Lower lobe of right lung (tissue), 2 donors: ENCODE measurements at regions not wholly inside any gene's neighbourhood (a gene's known extent, or its start where the extent isn't known, plus 50 kb on each side); places are given as distances from the start of the nearest gene placed in this dataset.

Experiments
- ATAC-seq, 2 donors: fragments of 200-7000 bp; cut with Tn5 transposase; one replicate each; pipeline ENCODE4 v1.9.1; 2020 to 2022; ENCODE audit warnings: mild to moderate bottlenecking in 2 of 2, moderate library complexity in 2 of 2
- DNase-seq: peaks from one replicate; pipeline ENCODE4 v3.0.0-alpha.2; 2020
- H3K27ac ChIP-seq: fragments of 200-600 bp; one replicate; pipeline ENCODE4 v1.8.0; 2022
- H3K27me3 ChIP-seq: fragments of 200-600 bp; one replicate; pipeline ENCODE4 v1.8.0; 2022; ENCODE audit warnings: low read depth
- H3K36me3 ChIP-seq: fragments of 200-600 bp; one replicate; pipeline ENCODE4 v1.8.0; 2022; ENCODE audit warnings: mild to moderate bottlenecking
- H3K4me1 ChIP-seq: fragments of 200-600 bp; one replicate; pipeline ENCODE4 v1.8.0; 2022
- H3K4me3 ChIP-seq: fragments of 200-600 bp; one replicate; pipeline ENCODE4 v1.8.0; 2022; ENCODE audit warnings: mild to moderate bottlenecking
- H3K9me3 ChIP-seq: fragments of 200-600 bp; one replicate; pipeline ENCODE4 v1.8.0; 2022
- intact Hi-C: fragments of 100-400 bp; cut with DNase I; formaldehyde crosslinking; loops from one replicate; pipeline ENCODE4 v1.11.0; 2022
- TF ChIP-seq, protein P1 (sequence below): fragments of 200-600 bp; IDR thresholded peaks from one replicate; pipeline ENCODE4 v1.8.0; 2022; ENCODE audit warnings: antibody characterized with exemption, mild to moderate bottlenecking
- donor health status: DM: no; HTN: yes; CAD: no; lungs with severe emphysema.

DNA sequence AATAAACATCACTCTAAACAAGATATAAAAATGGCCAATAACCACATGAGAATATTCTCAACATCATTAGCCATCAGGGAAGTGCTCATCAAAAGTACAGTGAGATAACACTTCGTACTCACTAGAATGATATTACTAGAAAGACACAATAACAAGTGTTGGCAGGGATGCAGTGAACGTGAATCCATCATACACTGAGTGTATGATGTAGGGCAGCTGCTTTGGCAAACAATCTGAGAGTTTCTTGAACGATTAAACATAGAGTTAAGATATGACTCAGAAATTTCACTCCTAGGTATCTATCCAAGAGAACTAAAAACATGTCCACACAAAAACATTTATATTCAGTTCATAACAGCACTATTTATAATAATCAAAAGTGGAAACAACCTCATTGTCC is 368.9 kb downstream of the PID1 start:
- intact Hi-C loops, result no loop called here
- H3K27ac ChIP-seq, result no peak overlapping the region
- no peaks in the 10 kb centered on the region for H3K9me3 ChIP-seq
- no peaks in the 10 kb centered on the region for H3K27me3 ChIP-seq
- no peaks in the 10 kb centered on the region for H3K36me3 ChIP-seq
- DNase-seq (no peak), ATAC-seq (no peak)
- no peaks in the 10 kb centered on the region for H3K4me1 ChIP-seq
- TF ChIP-seq, protein P1, sequence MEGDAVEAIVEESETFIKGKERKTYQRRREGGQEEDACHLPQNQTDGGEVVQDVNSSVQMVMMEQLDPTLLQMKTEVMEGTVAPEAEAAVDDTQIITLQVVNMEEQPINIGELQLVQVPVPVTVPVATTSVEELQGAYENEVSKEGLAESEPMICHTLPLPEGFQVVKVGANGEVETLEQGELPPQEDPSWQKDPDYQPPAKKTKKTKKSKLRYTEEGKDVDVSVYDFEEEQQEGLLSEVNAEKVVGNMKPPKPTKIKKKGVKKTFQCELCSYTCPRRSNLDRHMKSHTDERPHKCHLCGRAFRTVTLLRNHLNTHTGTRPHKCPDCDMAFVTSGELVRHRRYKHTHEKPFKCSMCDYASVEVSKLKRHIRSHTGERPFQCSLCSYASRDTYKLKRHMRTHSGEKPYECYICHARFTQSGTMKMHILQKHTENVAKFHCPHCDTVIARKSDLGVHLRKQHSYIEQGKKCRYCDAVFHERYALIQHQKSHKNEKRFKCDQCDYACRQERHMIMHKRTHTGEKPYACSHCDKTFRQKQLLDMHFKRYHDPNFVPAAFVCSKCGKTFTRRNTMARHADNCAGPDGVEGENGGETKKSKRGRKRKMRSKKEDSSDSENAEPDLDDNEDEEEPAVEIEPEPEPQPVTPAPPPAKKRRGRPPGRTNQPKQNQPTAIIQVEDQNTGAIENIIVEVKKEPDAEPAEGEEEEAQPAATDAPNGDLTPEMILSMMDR, result no peak
- no peak overlapping the region for H3K4me3 ChIP-seq

DNA sequence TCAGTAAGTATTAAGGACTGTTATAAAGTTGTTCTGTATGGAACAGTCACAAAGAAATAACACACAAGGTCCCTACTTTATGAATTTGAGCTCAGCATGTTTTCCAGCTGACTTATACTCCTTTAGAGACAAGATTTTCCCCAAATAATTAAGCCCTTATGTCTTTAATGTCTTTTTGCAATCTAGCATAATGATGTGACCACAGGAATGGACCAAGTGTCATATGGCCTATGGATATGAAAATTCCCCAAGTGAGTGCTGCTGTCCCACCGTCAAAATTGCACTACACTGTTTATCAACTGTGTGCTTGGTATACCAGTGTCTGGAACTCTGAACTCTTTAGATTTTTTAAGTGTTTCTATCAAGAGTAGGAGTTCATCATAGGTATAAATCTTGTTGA is 369.6 kb downstream of the PID1 start:
- Histone ChIP-seq H3K27ac (no peak overlapping the region), H3K4me3 (no peak overlapping the region), H3K36me3 (no peaks in the 10 kb centered on the region), H3K9me3 (no peaks in the 10 kb centered on the region), H3K4me1 (no peaks in the 10 kb centered on the region), H3K27me3 (no peaks in the 10 kb centered on the region)
- no peak for DNase-seq
- no peak for ATAC-seq
- intact Hi-C loops, result no loop called here
- TF ChIP-seq, protein P1, result no peak

DNA sequence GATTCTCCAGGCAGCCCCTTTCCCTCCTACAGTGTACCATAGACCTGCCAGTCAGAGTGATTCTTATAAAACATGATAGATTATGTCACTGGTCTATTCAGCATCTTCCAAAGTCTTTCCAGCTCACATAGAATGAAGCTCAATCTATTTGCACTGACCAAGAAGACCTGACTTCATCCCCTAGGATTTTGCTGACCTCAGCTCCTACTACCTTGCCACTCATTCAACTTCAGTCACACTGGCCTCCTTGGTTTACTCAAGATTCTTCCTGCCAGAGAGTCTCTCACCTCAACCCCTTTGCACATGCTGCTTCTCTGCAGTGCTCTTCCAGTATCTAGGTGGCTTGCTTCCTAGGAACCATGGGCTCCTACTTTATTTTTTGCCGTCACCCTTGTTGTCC is 392.9 kb downstream of the PID1 start:
- no peak overlapping the region for H3K4me3 ChIP-seq
- no peak overlapping the region for H3K27ac ChIP-seq
- H3K9me3 ChIP-seq, result peaks cover 4% of the 10 kb centered on the region
- H3K36me3 ChIP-seq, result no peaks in the 10 kb centered on the region
- intact Hi-C loops, result no loop called here
- TF ChIP-seq, protein P1, result no peak
- no peak for DNase-seq
- no peak for ATAC-seq
- no peaks in the 10 kb centered on the region for H3K4me1 ChIP-seq
- no peaks in the 10 kb centered on the region for H3K27me3 ChIP-seq

DNA sequence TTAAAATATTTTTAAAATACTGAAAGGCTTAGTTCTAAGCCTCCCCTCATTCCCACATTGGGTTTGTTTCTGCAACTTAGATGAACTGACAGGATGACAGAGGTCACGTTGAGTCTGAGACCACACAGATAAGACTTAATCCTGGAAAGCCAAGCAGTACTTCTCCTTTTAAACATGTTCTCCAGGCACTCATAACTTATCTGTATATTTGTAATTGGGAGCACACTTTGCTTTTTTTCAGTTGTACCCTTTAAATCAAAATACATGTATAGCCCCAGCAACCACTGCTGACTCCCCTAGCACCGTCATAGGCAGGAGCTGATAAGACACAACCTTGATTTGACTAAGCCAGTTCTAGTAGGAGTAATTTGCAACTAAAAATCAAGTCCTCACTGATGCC is 394.8 kb downstream of the PID1 start:
- H3K4me1 ChIP-seq, result no peaks in the 10 kb centered on the region
- H3K27ac ChIP-seq, result no peak overlapping the region
- H3K27me3 ChIP-seq, result no peaks in the 10 kb centered on the region
- no peaks in the 10 kb centered on the region for H3K36me3 ChIP-seq
- no peak for DNase-seq
- no peak for ATAC-seq
- peaks cover 4% of the 10 kb centered on the region for H3K9me3 ChIP-seq
- no peak overlapping the region for H3K4me3 ChIP-seq
- intact Hi-C loops, result no loop called here
- TF ChIP-seq, protein P1, result no peak

DNA sequence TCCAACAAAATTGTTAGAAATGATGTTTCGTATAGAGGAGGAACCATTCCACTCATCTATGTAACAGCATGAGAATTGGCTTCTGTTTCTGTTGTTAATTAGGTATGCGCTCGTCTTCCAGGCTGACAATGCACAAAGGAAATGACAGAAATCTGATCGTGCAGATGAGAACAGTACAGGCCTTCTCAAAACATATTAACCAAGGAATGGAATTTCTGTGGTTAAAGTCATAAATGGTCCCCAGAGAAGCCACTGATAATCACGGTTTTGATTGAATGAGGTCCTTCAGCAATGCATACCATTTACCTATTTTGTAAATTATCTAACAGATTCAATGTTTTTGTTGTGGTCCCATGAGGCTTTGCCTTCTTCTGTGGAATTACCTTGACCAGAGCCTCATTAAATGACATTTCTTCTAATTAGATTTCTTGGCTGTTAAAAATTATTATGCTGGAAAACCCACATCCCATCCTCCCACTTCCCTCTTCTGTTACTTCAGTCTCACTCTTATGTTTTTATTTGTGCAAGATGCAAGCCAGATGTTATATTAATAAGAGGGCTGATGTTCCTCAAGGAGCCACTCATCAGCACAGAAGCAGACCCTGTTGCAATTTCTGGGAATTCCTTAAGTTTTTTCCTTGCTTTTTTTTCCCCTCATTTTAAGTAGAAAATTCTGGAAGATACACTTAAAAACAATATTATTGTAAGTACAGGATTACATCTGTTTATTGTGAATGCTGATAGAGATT is 395.8 kb downstream of the PID1 start:
- intact Hi-C loops, result no loop called here
- DNase-seq, result no peak
- Histone ChIP-seq H3K27me3 (no peaks in the 10 kb centered on the region), H3K27ac (no peak overlapping the region), H3K9me3 (peaks cover 4% of the 10 kb centered on the region), H3K4me3 (no peak overlapping the region), H3K4me1 (no peaks in the 10 kb centered on the region), H3K36me3 (no peaks in the 10 kb centered on the region)
- ATAC-seq, result no peak
- TF ChIP-seq, protein P1, result no peak
